OCI-LY7 (cell line): ENCODE measurements at regions not wholly inside any gene's neighbourhood (a gene's known extent, or its start where the extent isn't known, plus 50 kb on each side); places are given as distances from the start of the nearest gene placed in this dataset.

Experiments used
- BruUV-seq: library from RNA; stranded (reverse); fragments of 400-500 nt; replicated peaks from 2 replicates; lab custom pipeline; 2021; lab: Mats Ljungman, UMichigan
- CTCF ChIA-PET: fragments of 300-600 bp; sonication (Branson Sonifier 250); formaldehyde crosslinking; loops from one replicate; lab custom pipeline; 2022; ENCODE audit warnings: antibody characterized with exemption; ENCODE audit not compliant: unreplicated experiment; lab: Charles Lee
- POLR2A ChIA-PET: fragments of 300-600 bp; sonication (Branson Sonifier 250); formaldehyde crosslinking; loops from one replicate; lab custom pipeline; 2022; ENCODE audit warnings: antibody characterized with exemption; lab: Charles Lee
- DNase-seq: peaks from one replicate; pipeline ENCODE4 v3.0.0-alpha.2; 2015; ENCODE audit warnings: low spot score
- H2AFZ ChIP-seq: fragments of 200-600 bp; sonication (generic), shearing (Covaris generic); 2 replicates; pipeline ENCODE4 v1.6.1; 2014; ENCODE audit warnings: mild to moderate bottlenecking, antibody characterized with exemption, low read length, moderate library complexity
- H3K27ac ChIP-seq: fragments of 200-600 bp; sonication (generic); 2 replicates; pipeline ENCODE4 v1.5.1; 2014; ENCODE audit warnings: mixed run types, low read depth, mild to moderate bottlenecking, moderate library complexity, low read length, inconsistent platforms; ENCODE audit not compliant: poor library complexity, severe bottlenecking
- H3K36me3 ChIP-seq: fragments of 200-600 bp; sonication (generic); 2 replicates; pipeline ENCODE4 v1.6.1; 2014; ENCODE audit warnings: mild to moderate bottlenecking, antibody characterized with exemption, low read length, moderate library complexity, mixed read lengths; ENCODE audit not compliant: insufficient read depth
- H3K4me1 ChIP-seq: fragments of 200-600 bp; sonication (generic); 2 replicates; pipeline ENCODE4 v1.5.1; 2014; ENCODE audit warnings: mild to moderate bottlenecking, low read length; ENCODE audit not compliant: insufficient read depth, poor library complexity, severe bottlenecking
- H3K4me2 ChIP-seq: fragments of 200-600 bp; sonication (generic); 2 replicates; pipeline ENCODE4 v1.6.1; 2014; ENCODE audit warnings: mild to moderate bottlenecking, low read length
- H3K4me3 ChIP-seq: fragments of 200-600 bp; sonication (generic); 2 replicates; pipeline ENCODE4 v1.5.1; 2014; ENCODE audit warnings: mild to moderate bottlenecking, low read depth, low read length; ENCODE audit not compliant: poor library complexity, severe bottlenecking
- H3K79me2 ChIP-seq: fragments of 200-600 bp; sonication (generic); 2 replicates; pipeline ENCODE4 v1.6.1; 2016; ENCODE audit warnings: low read depth, mild to moderate bottlenecking, low read length, moderate library complexity, mixed read lengths; ENCODE audit not compliant: insufficient read depth
- H3K9me2 ChIP-seq: fragments of 200-600 bp; sonication (generic); 2 replicates; pipeline ENCODE4 v1.6.1; 2016; ENCODE audit warnings: mild to moderate bottlenecking, low read length, mixed read lengths; ENCODE audit not compliant: insufficient read depth
- H3K9me3 ChIP-seq: fragments of 200-600 bp; sonication (generic); 2 replicates; pipeline ENCODE4 v1.6.1; 2014; ENCODE audit warnings: mild to moderate bottlenecking, mixed run types, low read length, mixed read lengths
- H4K20me1 ChIP-seq: fragments of 200-600 bp; sonication (generic); 2 replicates; pipeline ENCODE4 v1.6.1; 2014; ENCODE audit warnings: mild to moderate bottlenecking, antibody characterized with exemption, low read length, moderate library complexity, mixed read lengths; ENCODE audit not compliant: insufficient read depth
- EZH2phosphoT487 ChIP-seq: fragments of 200-600 bp; sonication (generic); IDR thresholded peaks from 2 replicates; pipeline ENCODE4 v1.6.1; 2018; ENCODE audit warnings: low read depth, borderline replicate concordance, mild to moderate bottlenecking, mixed run types, antibody characterized with exemption, low read length, moderate library complexity, mixed read lengths
- intact Hi-C: fragments of 100-400 bp; cut with micrococcal nuclease; formaldehyde crosslinking; loops from one replicate; pipeline ENCODE4 v1.10.0; 2022; ENCODE audit not compliant: unreplicated experiment
- TF ChIP-seq, protein P1 (sequence below): fragments of 200-600 bp; sonication (generic); conservative IDR thresholded peaks from 2 replicates; pipeline ENCODE4 v1.5.1; 2014; ENCODE audit warnings: mild to moderate bottlenecking, antibody characterized with exemption, low read length, moderate library complexity, mixed read lengths

DNA sequence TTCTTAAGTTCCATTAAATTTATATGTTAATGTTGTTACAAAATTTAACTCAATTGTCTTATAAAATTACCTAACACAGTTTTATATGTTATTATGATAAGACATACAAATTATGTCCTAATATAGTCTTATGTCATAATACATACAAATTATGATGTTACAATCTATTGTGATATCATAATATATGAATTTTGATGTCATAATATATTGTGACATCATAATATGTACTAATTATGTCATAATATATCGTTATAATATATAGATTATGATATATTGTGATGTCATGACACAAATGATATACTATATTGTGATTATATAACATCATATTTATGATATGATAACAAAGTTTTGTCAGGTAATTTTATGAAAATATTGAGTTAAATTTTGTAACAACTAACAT, 1789.6 kb downstream of the TP53TG3F start:
- Histone ChIP-seq H3K79me2 (no peaks in the 10 kb centered on the region), H3K4me1 (no peaks in the 10 kb centered on the region), H3K27ac (no peak overlapping the region), H3K4me2 (no peak overlapping the region), H3K36me3 (no peaks in the 10 kb centered on the region), H3K4me3 (no peak overlapping the region), H3K9me3 (0 out of 2 replicates have a peak, but pooled peaks cover 7% of the 10 kb centered on the region), H4K20me1 (no peaks in the 10 kb centered on the region), H3K9me2 (no peaks in the 10 kb centered on the region), H2AFZ (no peak overlapping the region)
- BruUV-seq: no TSS peak
- DNase-seq: no peak
- CTCF ChIA-PET: no interaction called here
- no peak for TF ChIP-seq EZH2phosphoT487
- intact Hi-C loops: no loop called here
- POLR2A ChIA-PET: no interaction called here

DNA sequence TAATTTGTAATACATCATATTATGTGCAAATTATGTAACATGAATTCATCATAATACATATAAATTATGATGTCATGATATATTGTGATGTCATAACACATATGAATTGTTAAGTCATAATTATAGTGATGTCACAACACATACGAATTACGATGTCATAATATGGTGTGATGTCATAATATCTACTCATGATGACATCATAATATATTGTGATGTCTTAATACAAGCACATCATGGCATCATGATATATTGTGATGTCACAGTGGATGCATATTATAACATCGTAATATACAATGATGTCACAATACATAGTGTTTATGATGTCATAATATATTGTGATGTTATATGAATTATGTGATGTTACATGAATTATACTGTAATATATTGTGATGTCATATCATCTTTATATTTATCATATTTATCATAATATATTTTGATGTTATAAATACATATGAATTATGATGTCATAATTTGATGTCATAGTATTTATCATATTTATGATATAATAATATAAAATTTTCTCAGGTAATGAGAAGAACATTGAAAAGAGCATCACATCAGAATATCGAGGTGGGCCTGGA, 1793.0 kb downstream of the TP53TG3F start:
- no peaks in the 10 kb centered on the region for H3K9me3 ChIP-seq
- H3K79me2 ChIP-seq: no peaks in the 10 kb centered on the region
- no peak overlapping the region for H2AFZ ChIP-seq
- POLR2A ChIA-PET: no interaction called here
- no TSS peak for BruUV-seq
- no peak overlapping the region for H3K27ac ChIP-seq
- no peak overlapping the region for H3K4me2 ChIP-seq
- TF ChIP-seq, protein P1, sequence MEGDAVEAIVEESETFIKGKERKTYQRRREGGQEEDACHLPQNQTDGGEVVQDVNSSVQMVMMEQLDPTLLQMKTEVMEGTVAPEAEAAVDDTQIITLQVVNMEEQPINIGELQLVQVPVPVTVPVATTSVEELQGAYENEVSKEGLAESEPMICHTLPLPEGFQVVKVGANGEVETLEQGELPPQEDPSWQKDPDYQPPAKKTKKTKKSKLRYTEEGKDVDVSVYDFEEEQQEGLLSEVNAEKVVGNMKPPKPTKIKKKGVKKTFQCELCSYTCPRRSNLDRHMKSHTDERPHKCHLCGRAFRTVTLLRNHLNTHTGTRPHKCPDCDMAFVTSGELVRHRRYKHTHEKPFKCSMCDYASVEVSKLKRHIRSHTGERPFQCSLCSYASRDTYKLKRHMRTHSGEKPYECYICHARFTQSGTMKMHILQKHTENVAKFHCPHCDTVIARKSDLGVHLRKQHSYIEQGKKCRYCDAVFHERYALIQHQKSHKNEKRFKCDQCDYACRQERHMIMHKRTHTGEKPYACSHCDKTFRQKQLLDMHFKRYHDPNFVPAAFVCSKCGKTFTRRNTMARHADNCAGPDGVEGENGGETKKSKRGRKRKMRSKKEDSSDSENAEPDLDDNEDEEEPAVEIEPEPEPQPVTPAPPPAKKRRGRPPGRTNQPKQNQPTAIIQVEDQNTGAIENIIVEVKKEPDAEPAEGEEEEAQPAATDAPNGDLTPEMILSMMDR: no peak
- no peak for TF ChIP-seq EZH2phosphoT487
- H4K20me1 ChIP-seq: no peaks in the 10 kb centered on the region
- DNase-seq: peak; percentile 5
- H3K36me3 ChIP-seq: no peaks in the 10 kb centered on the region
- CTCF ChIA-PET: no interaction called here
- no peaks in the 10 kb centered on the region for H3K4me1 ChIP-seq
- intact Hi-C loops: no loop called here
- no peak overlapping the region for H3K4me3 ChIP-seq
- no peaks in the 10 kb centered on the region for H3K9me2 ChIP-seq

DNA sequence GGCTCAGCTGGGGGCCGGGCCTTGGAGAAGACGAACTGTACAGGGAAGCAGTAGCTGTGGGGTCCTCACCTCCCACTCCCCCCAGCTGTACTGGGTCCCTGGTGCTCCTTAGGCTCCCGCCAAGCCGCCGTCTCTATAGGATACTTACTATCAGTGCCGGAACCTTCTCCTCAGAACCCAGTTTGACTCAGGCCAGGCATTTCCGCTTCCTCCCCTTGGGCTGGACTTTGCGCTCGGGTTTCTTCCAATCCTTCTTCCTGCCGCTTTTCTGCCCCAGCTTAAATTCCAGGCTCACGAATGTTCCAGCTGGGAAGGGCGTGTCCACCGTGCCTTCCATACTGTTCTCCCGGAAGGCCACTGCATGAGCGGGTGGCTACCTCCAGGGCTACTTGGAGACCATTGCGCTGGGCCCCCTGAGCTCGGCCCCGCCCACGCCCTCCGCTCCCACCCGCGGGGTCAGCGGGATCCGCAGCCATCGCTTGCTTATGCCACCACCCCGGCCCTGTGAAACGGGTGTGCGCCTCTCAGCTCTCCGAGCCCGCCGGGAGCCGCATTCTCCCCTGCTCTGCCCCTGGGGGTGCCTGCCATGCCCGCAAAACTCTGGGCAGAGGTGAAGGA, 1795.9 kb downstream of the TP53TG3F start:
- Histone ChIP-seq H3K4me1 (no peaks in the 10 kb centered on the region), H3K9me2 (no peaks in the 10 kb centered on the region), H3K27ac (no peak overlapping the region), H3K79me2 (no peaks in the 10 kb centered on the region), H3K36me3 (no peaks in the 10 kb centered on the region), H4K20me1 (no peaks in the 10 kb centered on the region), H3K4me3 (no peak overlapping the region), H2AFZ (no peak overlapping the region), H3K4me2 (no peak overlapping the region), H3K9me3 (no peaks in the 10 kb centered on the region)
- TF ChIP-seq, protein P1: no peak
- TF ChIP-seq EZH2phosphoT487: no peak
- no TSS peak for BruUV-seq
- no peak for DNase-seq
- POLR2A ChIA-PET: no interaction called here
- CTCF ChIA-PET: no interaction called here
- intact Hi-C loops: no loop called here
